Panc1 (cell line): ENCODE measurements at regions not wholly inside any gene's neighbourhood (a gene's known extent, or its start where the extent isn't known, plus 50 kb on each side); places are given as distances from the start of the nearest gene placed in this dataset.

Experiments used
- ATAC-seq: fragments of 200-7000 bp; cut with Tn5 transposase; 2 replicates; pipeline ENCODE4 v1.9.1; 2020; ENCODE audit warnings: mild to moderate bottlenecking, moderate library complexity
- BruUV-seq: library from RNA; stranded (reverse); fragments of 400-500 nt; replicated peaks from 2 replicates; lab custom pipeline; 2021; lab: Mats Ljungman, UMichigan
- CTCF ChIA-PET: fragments of 300-600 bp; sonication (Branson Sonifier 250); formaldehyde crosslinking; loops from one replicate; lab custom pipeline; 2022; ENCODE audit warnings: antibody characterized with exemption; lab: Charles Lee
- POLR2A ChIA-PET: fragments of 300-600 bp; sonication (Branson Sonifier 250); formaldehyde crosslinking; loops from one replicate; lab custom pipeline; 2022; ENCODE audit warnings: antibody characterized with exemption; lab: Charles Lee
- DNase-seq: peaks from one replicate; pipeline ENCODE4 v3.0.0-alpha.2; 2010; ENCODE audit warnings: low read depth, low spot score
- H3K27ac ChIP-seq: 2 replicates; pipeline ENCODE4 v1.5.1; 2011; ENCODE audit warnings: mild to moderate bottlenecking, low read length, inconsistent platforms
- H3K27me3 ChIP-seq: fragments of 200-500 bp; sonication (Bioruptor generic); 2 replicates; pipeline ENCODE4 v1.6.0; 2014; ENCODE audit warnings: low read length, inconsistent platforms; ENCODE audit not compliant: control insufficient read depth, insufficient read depth
- H3K36me3 ChIP-seq: fragments of 200-500 bp; sonication (Bioruptor generic); 2 replicates; pipeline ENCODE4 v1.5.1; 2014; ENCODE audit warnings: inconsistent platforms, mild to moderate bottlenecking, low read length, moderate library complexity; ENCODE audit not compliant: control insufficient read depth, insufficient read depth
- H3K4me1 ChIP-seq: 2 replicates; pipeline ENCODE4 v1.5.1; 2011; ENCODE audit warnings: inconsistent platforms, mild to moderate bottlenecking, low read length, moderate library complexity; ENCODE audit not compliant: control insufficient read depth, insufficient read depth
- H3K4me3 ChIP-seq, 2 experiments: 2 replicates each; pipeline ENCODE4 v1.5.1; 2011 to 2012; ENCODE audit warnings: low read depth in 2 of 2, low read length in 2 of 2, mild to moderate bottlenecking in 2 of 2, inconsistent platforms in 1 of 2, moderate library complexity in 1 of 2
- H3K9me3 ChIP-seq: fragments of 200-500 bp; sonication (Bioruptor generic); 2 replicates; pipeline ENCODE4 v1.5.1; 2014; ENCODE audit warnings: low read depth, mild to moderate bottlenecking, inconsistent platforms, low read length, moderate library complexity; ENCODE audit not compliant: control insufficient read depth, insufficient read depth
- CTCF ChIP-seq: fragments of 450-650 bp; IDR thresholded peaks from 2 replicates; pipeline ENCODE4 v1.5.1; 2017; ENCODE audit warnings: mild to moderate bottlenecking
- POLR2AphosphoS5 ChIP-seq: IDR thresholded peaks from 2 replicates; pipeline ENCODE4 v1.6.1; 2012; ENCODE audit warnings: mild to moderate bottlenecking, low read depth, low read length, moderate library complexity
- REST ChIP-seq, 2 experiments: IDR thresholded peaks; 2 replicates each; pipeline ENCODE4 v1.6.1; 2011 to 2012; ENCODE audit warnings: low read depth in 2 of 2, control low read depth in 1 of 2, low read length in 1 of 2, mild to moderate bottlenecking in 1 of 2, moderate library complexity in 1 of 2; ENCODE audit not compliant: insufficient read depth in 1 of 2
- SIN3A ChIP-seq: IDR thresholded peaks from 2 replicates; pipeline ENCODE4 v1.6.1; 2012; ENCODE audit warnings: low read depth, mild to moderate bottlenecking, low read length, moderate library complexity, borderline replicate concordance; ENCODE audit not compliant: insufficient read depth
- TCF7L2 ChIP-seq: IDR thresholded peaks from 2 replicates; pipeline ENCODE4 v1.6.1; 2011; ENCODE audit warnings: mild to moderate bottlenecking, low read depth, low read length, inconsistent platforms
- in situ Hi-C: cut with HindIII; loops from 2 replicates; pipeline ENCODE4 v1.10.0; 2016; ENCODE audit warnings: low sequenced_read_pairs, low pct_unique_long_range_greater_than_20kb
- intact Hi-C: fragments of 100-400 bp; cut with micrococcal nuclease; formaldehyde crosslinking; loops from one replicate; pipeline ENCODE4 v1.10.0; 2022; ENCODE audit not compliant: unreplicated experiment

GRCh38 chrX:113962343-113962742 lies 621.5 kb upstream of the HTR2C start:
- DNase-seq (no peak), ATAC-seq (no peak)
- ChIA-PET CTCF (no interaction called here), POLR2A (no interaction called here)
- Histone ChIP-seq H3K27me3 (no peaks in the 10 kb centered on the region), H3K27ac (no peak overlapping the region), H3K9me3 (no peaks in the 10 kb centered on the region), H3K36me3 (no peaks in the 10 kb centered on the region), H3K4me3 (no peak overlapping the region), H3K4me1 (no peaks in the 10 kb centered on the region)
- TF ChIP-seq POLR2AphosphoS5 (no peak), SIN3A (no peak), CTCF (no peak), TCF7L2 (no peak), REST (IDR thresholded peaks at IDR 0.05; ENCODE audit: insufficient read depth in 1 of 2, low read depth in 2 of 2, low read length in 1 of 2) (no peak)
- in situ Hi-C loops (no loop called here), intact Hi-C loops (no loop called here)
- no TSS peak for BruUV-seq

GRCh38 chrX:113959912-113960626 lies 623.8 kb upstream of the HTR2C start:
- no peaks in the 10 kb centered on the region for H3K36me3 ChIP-seq
- TF ChIP-seq POLR2AphosphoS5 (no peak), CTCF (no peak), TCF7L2 (no peak), SIN3A (no peak), REST (IDR thresholded peaks at IDR 0.05; ENCODE audit: insufficient read depth in 1 of 2, low read depth in 2 of 2, low read length in 1 of 2) (no peak)
- H3K27ac ChIP-seq: no peak overlapping the region
- H3K27me3 ChIP-seq: no peaks in the 10 kb centered on the region
- POLR2A ChIA-PET: no interaction called here
- no peak overlapping the region for H3K4me3 ChIP-seq
- H3K9me3 ChIP-seq: no peaks in the 10 kb centered on the region
- BruUV-seq: no TSS peak
- no peaks in the 10 kb centered on the region for H3K4me1 ChIP-seq
- CTCF ChIA-PET: no interaction called here
- no peak for ATAC-seq
- in situ Hi-C loops (no loop called here), intact Hi-C loops (no loop called here)
- no peak for DNase-seq
